ENCODE measurements at regions not wholly inside any gene's neighbourhood (a gene's known extent, or its start where the extent isn't known, plus 50 kb on each side); places are given as distances from the start of the nearest gene placed in this dataset.

DNA sequence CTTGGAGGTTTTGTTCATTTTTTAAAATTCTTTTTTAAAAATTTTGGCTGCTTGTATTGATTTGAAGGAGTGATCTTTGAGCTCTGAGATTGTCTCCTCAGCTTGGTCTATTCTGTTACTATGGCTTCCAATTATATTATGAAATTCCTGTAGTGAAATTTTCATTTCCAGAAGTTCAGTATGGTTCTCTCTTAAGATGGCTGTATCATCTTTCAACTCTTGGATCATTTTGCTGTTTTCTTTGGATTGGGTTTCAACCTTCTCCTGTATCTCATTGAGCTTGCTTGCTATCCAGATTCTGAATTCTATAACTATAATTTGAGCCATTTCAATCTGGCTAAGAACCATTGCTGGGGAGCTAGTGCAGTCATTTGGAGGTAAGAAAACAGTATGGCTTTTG lies 270.8 kb upstream of the NT5C1B start:
- no peaks in the 10 kb centered on the region for H3K9me3 ChIP-seq
- no peak overlapping the region for H3K27ac ChIP-seq
- no peak for DNase-seq
- intact Hi-C loops (cut with DNase I) = no loop called here
- H3K4me3 ChIP-seq = no peak overlapping the region
- ATAC-seq = no peak
- no peaks in the 10 kb centered on the region for H3K36me3 ChIP-seq
- H3K4me1 ChIP-seq = no peaks in the 10 kb centered on the region
- H3K27me3 ChIP-seq = no peaks in the 10 kb centered on the region
- no peak for TF ChIP-seq CTCF (IDR thresholded peaks at IDR 0.05)

- TF ChIP-seq CTCF (IDR thresholded peaks at IDR 0.05) = no peak
- no peaks in the 10 kb centered on the region for H3K4me1 ChIP-seq
- H3K27me3 ChIP-seq = no peaks in the 10 kb centered on the region
- H3K36me3 ChIP-seq = no peaks in the 10 kb centered on the region
- intact Hi-C loops (cut with DNase I) = no loop called here
- ATAC-seq = no peak
- H3K27ac ChIP-seq = no peak overlapping the region
- H3K4me3 ChIP-seq = no peak overlapping the region
- DNase-seq = no peak
- no peaks in the 10 kb centered on the region for H3K9me3 ChIP-seq
Observed at GRCh38 chr2:18856765-18857164, 267.4 kb upstream of the NT5C1B start.

DNA sequence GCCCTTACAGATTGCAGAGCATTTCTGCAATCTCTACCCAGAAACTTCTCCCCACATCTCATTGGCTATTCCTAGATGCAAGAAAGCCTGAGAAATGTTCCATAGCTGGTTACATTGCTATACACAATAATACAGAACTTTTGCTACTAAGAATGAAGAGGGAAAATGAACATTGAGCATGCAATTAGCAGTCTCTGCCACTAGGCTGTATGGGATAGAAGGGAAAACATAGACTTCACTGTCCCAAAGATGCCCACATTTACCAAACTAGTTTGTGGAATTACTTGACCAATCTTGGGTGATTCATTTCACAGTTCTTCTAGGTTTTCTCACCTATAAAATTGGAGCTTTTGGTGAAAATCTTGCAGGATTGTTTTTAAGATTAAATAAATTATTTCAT lies 265.7 kb upstream of the NT5C1B start:
- peak in 7 of 9 donors; percentile 1 to 35 (median 23) for TF ChIP-seq CTCF (IDR thresholded peaks at IDR 0.05)
- Histone ChIP-seq H3K27me3 (no peaks in the 10 kb centered on the region), H3K27ac (no peak overlapping the region), H3K36me3 (no peaks in the 10 kb centered on the region), H3K4me1 (no peaks in the 10 kb centered on the region), H3K4me3 (no peak overlapping the region), H3K9me3 (no peaks in the 10 kb centered on the region)
- ATAC-seq (no peak), DNase-seq (no peak)
- intact Hi-C loops (cut with DNase I) = no loop called here

DNA sequence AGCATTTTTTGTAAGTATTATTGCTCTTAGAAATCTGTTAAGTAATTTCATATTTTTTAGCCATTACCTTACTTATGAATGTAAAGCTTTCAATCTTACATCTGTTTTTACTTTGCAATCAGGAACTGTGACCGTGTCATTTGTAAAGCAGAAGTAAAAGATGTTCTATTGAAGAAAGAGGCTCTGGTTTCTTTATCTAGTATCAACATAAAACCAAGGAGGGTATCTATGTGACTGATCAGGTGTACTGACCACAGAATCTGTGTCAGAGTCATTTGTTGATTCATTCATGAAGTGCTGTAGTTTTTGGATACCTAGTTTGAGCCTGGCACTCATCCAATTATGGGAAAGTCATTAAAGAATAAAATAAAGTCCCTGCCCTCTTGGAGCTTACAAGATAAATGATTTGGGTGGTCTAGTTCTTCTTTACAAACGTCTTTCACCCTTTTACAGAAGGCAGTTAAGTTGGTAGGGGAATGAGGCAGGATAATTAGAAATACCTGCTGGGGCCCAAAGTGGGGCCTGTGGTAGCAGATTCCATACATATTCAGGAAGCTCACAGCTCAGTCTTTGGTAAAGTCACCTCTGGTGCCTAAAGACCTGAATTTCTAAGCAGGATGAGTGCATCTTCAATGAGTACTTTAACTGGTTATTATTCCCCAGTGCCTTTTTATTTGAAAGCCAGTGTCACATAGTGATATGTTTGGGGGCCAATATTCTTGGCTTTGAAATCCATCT lies 260.6 kb upstream of the NT5C1B start:
- Histone ChIP-seq H3K4me1 (peaks cover 0 to 11% (median 0%) of the 10 kb centered on the region in 9 donors), H3K36me3 (no peaks in the 10 kb centered on the region), H3K27me3 (no peaks in the 10 kb centered on the region), H3K9me3 (no peaks in the 10 kb centered on the region), H3K4me3 (no peak overlapping the region), H3K27ac (no peak overlapping the region)
- ATAC-seq (no peak), DNase-seq (no peak)
- TF ChIP-seq CTCF (IDR thresholded peaks at IDR 0.05) = no peak
- 77 to 81% methylated on average over 2 of the region's 2 CpGs for WGBS, 2 donors
- intact Hi-C loops (cut with DNase I) = no loop called here

All from heart right ventricle (tissue), 16 donors.